Spleen (tissue), 7 donors: ENCODE measurements at regions not wholly inside any gene's neighbourhood (a gene's known extent, or its start where the extent isn't known, plus 50 kb on each side); places are given as distances from the start of the nearest gene placed in this dataset.

Source experiments
- POLR2AphosphoS5 ChIP-seq, 3 donors: sonication (generic); formaldehyde crosslinking; IDR thresholded peaks; one replicate each; pipeline ENCODE4 v1.5.1; 2017; ENCODE audit warnings: antibody characterized with exemption in 3 of 3
- TF ChIP-seq, protein P1 (sequence below), 11 experiments: fragments of 200-600 bp in 7 of 11; fragments of 450-650 bp in 4 of 11; sonication (generic) in 4 of 11; IDR thresholded peaks in 8 of 11; conservative IDR thresholded peaks in 3 of 11; 1 replicate in 7 of 11; 2 replicates in 4 of 11; pipeline versions ENCODE4 v1.4.0 to v1.8.0; 2016 to 2021; ENCODE audit warnings: antibody characterized with exemption in 11 of 11, inconsistent platforms in 4 of 11, mild to moderate bottlenecking in 1 of 11
- donor health status: DM: no; HTN: no; CAD: no; lungs with moderate emphysema.
- donor health status: DM: no; HTN: no; CAD: no.
- donor health status: DM: no; HTN: no; CAD: no.

DNA sequence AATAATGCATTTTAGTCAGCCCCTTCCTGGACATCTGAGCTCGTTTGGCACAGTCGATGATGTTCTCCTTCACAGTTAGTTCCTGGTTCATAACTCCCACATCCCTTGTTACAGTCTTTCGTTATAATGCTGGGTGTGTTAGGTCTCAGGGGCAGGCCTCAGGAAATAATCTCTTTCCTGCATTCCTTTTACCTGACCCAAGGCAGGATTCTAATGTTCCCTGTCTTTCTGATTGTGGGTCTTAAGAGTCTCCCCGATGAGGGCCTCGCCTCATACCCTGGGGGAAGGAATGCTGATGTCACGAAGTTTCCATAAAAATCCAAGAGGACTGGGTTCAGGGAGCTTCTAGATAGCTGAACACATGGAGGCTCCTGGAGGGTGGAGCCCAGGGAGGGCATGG, 104.0 kb upstream of the CARMIL1 start:
- TF ChIP-seq, protein P1, sequence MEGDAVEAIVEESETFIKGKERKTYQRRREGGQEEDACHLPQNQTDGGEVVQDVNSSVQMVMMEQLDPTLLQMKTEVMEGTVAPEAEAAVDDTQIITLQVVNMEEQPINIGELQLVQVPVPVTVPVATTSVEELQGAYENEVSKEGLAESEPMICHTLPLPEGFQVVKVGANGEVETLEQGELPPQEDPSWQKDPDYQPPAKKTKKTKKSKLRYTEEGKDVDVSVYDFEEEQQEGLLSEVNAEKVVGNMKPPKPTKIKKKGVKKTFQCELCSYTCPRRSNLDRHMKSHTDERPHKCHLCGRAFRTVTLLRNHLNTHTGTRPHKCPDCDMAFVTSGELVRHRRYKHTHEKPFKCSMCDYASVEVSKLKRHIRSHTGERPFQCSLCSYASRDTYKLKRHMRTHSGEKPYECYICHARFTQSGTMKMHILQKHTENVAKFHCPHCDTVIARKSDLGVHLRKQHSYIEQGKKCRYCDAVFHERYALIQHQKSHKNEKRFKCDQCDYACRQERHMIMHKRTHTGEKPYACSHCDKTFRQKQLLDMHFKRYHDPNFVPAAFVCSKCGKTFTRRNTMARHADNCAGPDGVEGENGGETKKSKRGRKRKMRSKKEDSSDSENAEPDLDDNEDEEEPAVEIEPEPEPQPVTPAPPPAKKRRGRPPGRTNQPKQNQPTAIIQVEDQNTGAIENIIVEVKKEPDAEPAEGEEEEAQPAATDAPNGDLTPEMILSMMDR (IDR thresholded peaks at IDR 0.05 in 8 of 11, conservative IDR thresholded peaks at IDR 0.05 in 3 of 11) = no peak
- no peak for TF ChIP-seq POLR2AphosphoS5 (IDR thresholded peaks at IDR 0.05)
